ENCODE measurements at regions not wholly inside any gene's neighbourhood (a gene's known extent, or its start where the extent isn't known, plus 50 kb on each side); places are given as distances from the start of the nearest gene placed in this dataset.

- H3K9me3 ChIP-seq (ENCODE audit: control insufficient read depth, low read depth, low read length): peaks cover 21% of the 10 kb centered on the region
- no peak overlapping the region for H3K9ac ChIP-seq (ENCODE audit: extremely low read depth, insufficient read length, low read length)
- H3K4me1 Mint-ChIP-seq: no peaks in the 10 kb centered on the region
- no peaks in the 10 kb centered on the region for H3K4me1 ChIP-seq (ENCODE audit: insufficient read depth, low read length)
- H4K20me1 ChIP-seq (ENCODE audit: control insufficient read depth, insufficient read depth, insufficient read length): no peaks in the 10 kb centered on the region
- H3T11ph ChIP-seq (ENCODE audit: low read length): no peak overlapping the region
- H3K27ac Mint-ChIP-seq: no peak overlapping the region
- H3K27me3 ChIP-seq (ENCODE audit: insufficient read depth, low read length): no peaks in the 10 kb centered on the region
- DNase-seq: no peak
- H4K5ac ChIP-seq (ENCODE audit: insufficient read length, low read depth, low read length): no peak overlapping the region
- peaks cover 0 to 6% (median 3%) of the 10 kb centered on the region in 3 experiments; a peak in 4 of 7 replicates for H3K36me3 Mint-ChIP-seq (ENCODE audit: insufficient read depth in 1 of 3, low read depth in 3 of 3)
- no peaks in the 10 kb centered on the region; the same call in 1 of the 2 replicates for H3K27me3 Mint-ChIP-seq (ENCODE audit: low read depth)
- H2AK5ac ChIP-seq (ENCODE audit: insufficient read length, low read length): no peak overlapping the region
- no peak overlapping the region for H3K14ac ChIP-seq (ENCODE audit: insufficient read depth, low read length)
- H2BK20ac ChIP-seq (ENCODE audit: low read depth, low read length, poor library complexity, severe bottlenecking): no peak overlapping the region
- H3K4me3 Mint-ChIP-seq: no peak overlapping the region
- no peaks in the 10 kb centered on the region for H3K79me2 ChIP-seq (ENCODE audit: insufficient read depth, low read length)
- no peak overlapping the region for H2BK5ac ChIP-seq (ENCODE audit: insufficient read length, low read length)
- H3K56ac ChIP-seq (ENCODE audit: insufficient read length, low read depth, low read length): no peak overlapping the region
- H3K9me3 Mint-ChIP-seq: peaks cover 70 to 77% of the 10 kb centered on the region in 2 experiments
- no peaks in the 10 kb centered on the region for H3K23me2 ChIP-seq (ENCODE audit: insufficient read length, low read depth, low read length, poor library complexity, severe bottlenecking)
- no peak overlapping the region for H4K91ac ChIP-seq (ENCODE audit: insufficient read length, low read depth, low read length)
- no peaks in the 10 kb centered on the region for H3K79me1 ChIP-seq (ENCODE audit: insufficient read depth, low read depth, low read length, poor library complexity, severe bottlenecking)
- no peak overlapping the region for H2AFZ ChIP-seq (ENCODE audit: low read length)
- no peak overlapping the region for H4K8ac ChIP-seq (replicated peaks; ENCODE audit: insufficient read length, low read depth, low read length)
- no peak overlapping the region for H3K4ac ChIP-seq (ENCODE audit: low read depth, low read length)
- no peak overlapping the region for H3K4me2 ChIP-seq (ENCODE audit: insufficient read depth, insufficient read length, low read length)
- H3K18ac ChIP-seq (ENCODE audit: insufficient read length, low read depth, low read length): no peak overlapping the region
- TF ChIP-seq CTCF (conservative IDR thresholded peaks at IDR 0.05): no peak
- no peak overlapping the region for H2BK15ac ChIP-seq (ENCODE audit: low read depth, low read length)
- no CpG with 5 or more reads among the region's 4 CpGs for WGBS (ENCODE audit: extremely low coverage, insufficient read length, low lambda C conversion rate)
- H2BK120ac ChIP-seq (ENCODE audit: low read depth, low read length, poor library complexity, severe bottlenecking): no peak overlapping the region
- no peak overlapping the region for H3K23ac ChIP-seq (ENCODE audit: insufficient read length, low read depth, low read length)
- H3K27ac ChIP-seq (ENCODE audit: insufficient read length, low read depth, low read length): no peak overlapping the region
- no peak overlapping the region for H2BK12ac ChIP-seq (ENCODE audit: insufficient read length, low read depth, low read length)
Observed at GRCh38 chrX:77293331-77293995, 153.7 kb upstream of the FGF16 start.

All from H9 (cell line).